ENCODE measurements at regions not wholly inside any gene's neighbourhood (a gene's known extent, or its start where the extent isn't known, plus 50 kb on each side); places are given as distances from the start of the nearest gene placed in this dataset.

DNA sequence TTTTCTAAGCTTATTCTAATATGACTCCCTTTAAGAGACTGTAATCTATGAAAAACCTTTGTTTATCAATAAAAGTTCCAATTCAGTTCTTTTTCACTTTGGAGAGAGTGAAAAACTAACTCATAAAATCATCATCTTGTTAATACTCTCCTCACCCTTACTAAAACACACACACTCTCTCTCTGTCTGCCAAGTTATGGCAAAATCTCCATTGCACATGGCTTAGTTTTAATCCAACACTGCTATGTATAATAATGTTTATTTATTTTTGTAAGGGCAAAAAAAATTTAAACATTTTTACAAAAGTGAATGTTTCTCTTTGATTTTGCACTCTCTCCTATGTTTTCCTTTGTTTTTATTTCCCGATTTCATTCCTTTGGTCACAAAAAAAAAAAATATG is 253.2 kb downstream of the BMP7 start:
- H3K36me3 ChIP-seq, result no peaks in the 10 kb centered on the region
- H3K27me3 ChIP-seq (ENCODE audit: insufficient read depth, low read depth, severe bottlenecking), result peaks cover 90% of the 10 kb centered on the region
- no peak overlapping the region for H3K27ac ChIP-seq
- TF ChIP-seq, protein P1, sequence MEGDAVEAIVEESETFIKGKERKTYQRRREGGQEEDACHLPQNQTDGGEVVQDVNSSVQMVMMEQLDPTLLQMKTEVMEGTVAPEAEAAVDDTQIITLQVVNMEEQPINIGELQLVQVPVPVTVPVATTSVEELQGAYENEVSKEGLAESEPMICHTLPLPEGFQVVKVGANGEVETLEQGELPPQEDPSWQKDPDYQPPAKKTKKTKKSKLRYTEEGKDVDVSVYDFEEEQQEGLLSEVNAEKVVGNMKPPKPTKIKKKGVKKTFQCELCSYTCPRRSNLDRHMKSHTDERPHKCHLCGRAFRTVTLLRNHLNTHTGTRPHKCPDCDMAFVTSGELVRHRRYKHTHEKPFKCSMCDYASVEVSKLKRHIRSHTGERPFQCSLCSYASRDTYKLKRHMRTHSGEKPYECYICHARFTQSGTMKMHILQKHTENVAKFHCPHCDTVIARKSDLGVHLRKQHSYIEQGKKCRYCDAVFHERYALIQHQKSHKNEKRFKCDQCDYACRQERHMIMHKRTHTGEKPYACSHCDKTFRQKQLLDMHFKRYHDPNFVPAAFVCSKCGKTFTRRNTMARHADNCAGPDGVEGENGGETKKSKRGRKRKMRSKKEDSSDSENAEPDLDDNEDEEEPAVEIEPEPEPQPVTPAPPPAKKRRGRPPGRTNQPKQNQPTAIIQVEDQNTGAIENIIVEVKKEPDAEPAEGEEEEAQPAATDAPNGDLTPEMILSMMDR (IDR thresholded peaks at IDR 0.05; ENCODE audit: low read depth, low read length), result no peak
- H3K9me3 ChIP-seq (ENCODE audit: severe bottlenecking), result no peaks in the 10 kb centered on the region
- H3K4me3 ChIP-seq (ENCODE audit: low read depth, low read length), result no peak overlapping the region
- no peak for DNase-seq

DNA sequence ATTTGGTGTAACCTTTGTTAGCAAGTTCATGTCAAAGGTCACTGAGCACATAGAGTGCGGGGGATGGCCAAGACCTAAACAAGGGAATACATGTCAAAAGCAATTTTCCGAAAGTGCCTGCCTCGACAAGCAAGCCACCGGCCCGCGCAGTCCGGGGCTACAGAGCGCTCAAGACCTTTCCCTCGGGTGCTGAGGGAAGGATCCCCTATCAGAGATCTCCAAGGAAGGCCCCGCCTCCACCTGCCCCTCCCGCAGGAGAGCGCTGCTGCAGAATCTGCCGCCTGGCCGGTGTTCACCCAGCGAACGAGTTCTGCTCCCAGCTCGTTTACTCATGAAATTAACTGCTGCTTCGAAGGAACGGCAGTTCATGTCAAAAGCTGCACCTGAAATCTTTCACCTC is 252.7 kb downstream of the BMP7 start:
- no peaks in the 10 kb centered on the region for H3K36me3 ChIP-seq
- no peak overlapping the region for H3K27ac ChIP-seq
- no peak for DNase-seq
- H3K27me3 ChIP-seq (ENCODE audit: insufficient read depth, low read depth, severe bottlenecking), result peaks cover 92% of the 10 kb centered on the region
- no peaks in the 10 kb centered on the region for H3K9me3 ChIP-seq (ENCODE audit: severe bottlenecking)
- TF ChIP-seq, protein P1 (IDR thresholded peaks at IDR 0.05; ENCODE audit: low read depth, low read length), result no peak
- H3K4me3 ChIP-seq (ENCODE audit: low read depth, low read length), result no peak overlapping the region

DNA sequence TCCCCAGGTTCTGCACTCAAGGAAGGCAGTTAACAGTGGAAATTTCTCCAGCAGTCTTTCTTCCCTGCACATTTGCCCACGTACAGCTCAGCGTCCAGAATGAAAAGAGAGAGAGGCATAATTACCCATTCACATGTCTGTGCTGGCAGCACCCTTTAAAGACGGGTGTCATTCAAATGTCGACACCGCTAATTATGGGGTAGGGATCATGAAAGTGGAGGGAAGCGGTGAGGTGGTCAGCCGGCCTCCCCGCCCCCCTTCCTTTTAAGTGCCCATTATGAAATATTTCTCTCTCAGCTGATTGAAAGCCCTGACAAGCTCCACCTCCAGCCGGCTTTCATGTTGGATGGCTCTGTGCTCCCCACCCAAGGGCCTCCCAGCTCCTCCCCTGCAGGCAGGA is 246.1 kb downstream of the BMP7 start:
- TF ChIP-seq, protein P1 (IDR thresholded peaks at IDR 0.05; ENCODE audit: low read depth, low read length), result no peak
- Histone ChIP-seq H3K36me3 (no peaks in the 10 kb centered on the region), H3K4me3 (ENCODE audit: low read depth, low read length) (no peak overlapping the region), H3K27ac (no peak overlapping the region), H3K9me3 (ENCODE audit: severe bottlenecking) (peaks cover 3% of the 10 kb centered on the region), H3K27me3 (ENCODE audit: insufficient read depth, low read depth, severe bottlenecking) (peaks cover 95% of the 10 kb centered on the region)
- no peak for DNase-seq

DNA sequence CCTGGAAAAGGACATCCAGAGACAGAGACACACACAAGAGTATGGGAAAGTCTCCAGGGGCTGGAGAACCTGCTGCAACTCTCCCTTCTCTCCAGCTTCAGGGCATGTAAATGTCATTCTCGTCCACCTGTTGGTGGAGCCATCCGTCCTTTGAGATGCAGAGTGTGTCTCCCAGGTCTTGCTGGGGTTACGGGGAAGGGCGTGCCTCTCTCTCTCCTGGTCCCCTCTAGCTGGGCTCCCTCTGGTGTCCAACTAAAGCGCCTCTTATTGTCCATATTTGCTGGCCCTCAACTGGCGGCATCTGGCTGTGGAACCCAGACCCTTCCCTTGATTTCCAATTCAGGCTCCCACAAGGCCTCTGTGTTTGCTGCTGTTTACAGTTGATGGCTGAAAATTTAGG is 244.1 kb downstream of the BMP7 start:
- Histone ChIP-seq H3K27me3 (ENCODE audit: insufficient read depth, low read depth, severe bottlenecking) (peaks cover 97% of the 10 kb centered on the region), H3K27ac (no peak overlapping the region), H3K9me3 (ENCODE audit: severe bottlenecking) (peaks cover 3% of the 10 kb centered on the region), H3K4me3 (ENCODE audit: low read depth, low read length) (no peak overlapping the region), H3K36me3 (no peaks in the 10 kb centered on the region)
- TF ChIP-seq, protein P1 (IDR thresholded peaks at IDR 0.05; ENCODE audit: low read depth, low read length), result no peak
- no peak for DNase-seq

DNA sequence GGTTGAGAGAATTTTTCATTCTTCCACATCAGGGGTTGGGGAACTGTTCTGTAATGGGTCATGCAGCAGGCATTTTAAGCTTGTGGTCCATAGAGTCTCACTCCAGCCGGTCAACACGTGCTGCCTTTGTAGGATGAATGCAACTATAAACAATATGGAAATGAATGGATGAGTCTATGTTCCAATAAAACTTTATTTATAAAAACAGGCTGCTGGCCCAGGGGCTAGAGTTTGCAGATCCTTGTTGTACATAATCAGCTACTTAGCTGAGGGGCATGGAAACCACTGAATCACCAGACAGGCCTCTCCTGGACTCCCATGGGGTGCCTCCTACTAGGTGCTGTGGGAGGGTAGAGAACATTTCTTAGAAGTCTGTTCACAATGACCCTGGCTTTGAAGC is 243.4 kb downstream of the BMP7 start:
- TF ChIP-seq, protein P1 (IDR thresholded peaks at IDR 0.05; ENCODE audit: low read depth, low read length), result no peak
- Histone ChIP-seq H3K27me3 (ENCODE audit: insufficient read depth, low read depth, severe bottlenecking) (peaks cover 97% of the 10 kb centered on the region), H3K36me3 (no peaks in the 10 kb centered on the region), H3K27ac (no peak overlapping the region), H3K9me3 (ENCODE audit: severe bottlenecking) (peaks cover 3% of the 10 kb centered on the region), H3K4me3 (ENCODE audit: low read depth, low read length) (no peak overlapping the region)
- DNase-seq, result no peak

DNA sequence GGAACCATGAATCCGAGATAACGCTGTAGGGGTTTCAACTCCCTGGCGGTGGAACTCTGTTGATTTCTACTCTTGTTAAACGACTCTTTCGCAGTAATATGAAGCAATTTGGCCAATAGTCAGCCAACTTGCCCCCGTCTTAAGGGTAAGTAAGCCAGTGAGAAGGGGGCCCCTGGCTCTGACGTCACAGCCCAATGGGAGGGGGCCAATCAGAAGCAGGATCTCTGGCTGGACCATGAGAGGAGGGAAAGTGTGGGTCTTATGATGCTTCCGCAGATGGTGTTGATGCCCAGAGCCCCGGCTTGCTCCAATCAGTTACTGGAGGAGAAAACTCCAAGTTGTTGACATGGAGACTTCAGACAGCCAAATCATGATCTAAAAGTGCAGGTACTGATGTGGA is 242.4 kb downstream of the BMP7 start:
- DNase-seq, result no peak

More for the DNA sequence above, 242.4 kb downstream of the BMP7 start:
- TF ChIP-seq, protein P1 (IDR thresholded peaks at IDR 0.05; ENCODE audit: low read depth, low read length), result no peak
- H3K4me3 ChIP-seq (ENCODE audit: low read depth, low read length), result no peak overlapping the region
- peaks cover 97% of the 10 kb centered on the region for H3K27me3 ChIP-seq (ENCODE audit: insufficient read depth, low read depth, severe bottlenecking)
- H3K36me3 ChIP-seq, result no peaks in the 10 kb centered on the region
- H3K9me3 ChIP-seq (ENCODE audit: severe bottlenecking), result peaks cover 3% of the 10 kb centered on the region
- H3K27ac ChIP-seq, result no peak overlapping the region

All from WERI-Rb-1 (cell line).